ENCODE measurements at regions not wholly inside any gene's neighbourhood (a gene's known extent, or its start where the extent isn't known, plus 50 kb on each side); places are given as distances from the start of the nearest gene placed in this dataset.

- no peak for DNase-seq
Observed at GRCh38 chr6:108751851-108752732, 96.1 kb upstream of the ARMC2 start.

DNA sequence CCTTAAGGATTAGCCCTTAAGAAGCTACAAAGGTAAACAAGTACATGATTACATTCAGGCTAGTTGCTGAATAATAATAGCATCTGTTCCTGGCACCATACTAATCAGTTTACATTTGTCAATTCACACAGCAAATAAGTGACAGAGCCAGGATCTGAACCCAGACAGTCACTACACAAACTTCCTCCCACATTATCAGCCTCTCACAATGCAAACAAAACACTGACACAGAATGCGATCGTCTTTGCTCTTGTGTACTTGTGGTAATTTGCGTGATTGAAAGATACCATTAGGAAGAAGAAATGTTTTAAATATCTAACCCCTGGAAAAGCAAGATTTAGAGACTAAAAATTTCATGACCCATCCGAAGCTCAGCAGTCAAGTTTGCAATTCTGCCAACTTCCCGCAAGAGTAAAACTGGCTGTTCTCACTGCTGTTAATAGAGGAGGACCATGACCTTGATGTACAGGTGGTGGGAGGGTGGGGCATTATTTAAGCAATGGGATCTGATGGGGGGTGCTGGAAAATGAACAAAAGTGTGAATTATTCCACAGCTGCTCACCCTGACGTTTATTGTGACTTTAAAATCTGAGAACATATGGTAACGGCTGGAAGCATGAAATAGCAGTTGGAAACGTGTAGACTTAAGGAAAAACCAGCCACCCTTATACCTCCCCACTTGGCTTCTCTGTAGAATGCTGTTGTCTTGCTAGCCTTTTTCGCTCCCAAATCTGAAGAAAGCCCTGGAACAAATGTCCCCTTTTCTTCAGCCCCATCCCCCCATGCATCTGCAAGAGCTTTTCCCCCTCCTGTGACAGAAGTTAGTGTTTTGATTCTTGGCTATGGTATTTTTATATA lies 95.3 kb upstream of the ARMC2 start:
- no peak for DNase-seq

GRCh38 chr6:108755257-108756240 lies 92.7 kb upstream of the ARMC2 start:
- no peak for DNase-seq

DNA sequence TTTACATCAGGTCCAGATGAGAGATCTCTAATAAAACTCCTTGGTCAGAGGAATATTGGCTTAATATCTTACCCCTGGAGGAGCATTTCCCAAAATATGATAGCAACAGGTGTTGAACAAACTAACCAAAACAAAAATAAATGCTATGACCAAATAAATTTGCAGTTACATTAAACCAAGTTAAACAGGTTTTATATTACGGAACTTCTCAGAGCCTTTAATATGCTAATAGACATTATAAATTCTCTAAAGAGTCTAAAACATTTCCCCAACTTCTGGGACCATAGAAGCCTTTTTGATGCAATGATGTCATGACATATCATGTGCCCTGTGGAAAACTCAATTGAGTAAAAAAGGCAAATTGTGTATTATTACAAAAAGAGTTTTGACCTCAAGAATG lies 90.9 kb upstream of the ARMC2 start:
- DNase-seq, result no peak

- no peak for DNase-seq
Observed at GRCh38 chr6:108758884-108759283, 89.3 kb upstream of the ARMC2 start.

- no peak for DNase-seq
Observed at GRCh38 chr6:108760126-108761050, 87.8 kb upstream of the ARMC2 start.

- no peak for DNase-seq
Observed at GRCh38 chr6:108762394-108762793, 85.8 kb upstream of the ARMC2 start.

- DNase-seq, result no peak
Observed at GRCh38 chr6:108763931-108764579, 84.2 kb upstream of the ARMC2 start.

DNA sequence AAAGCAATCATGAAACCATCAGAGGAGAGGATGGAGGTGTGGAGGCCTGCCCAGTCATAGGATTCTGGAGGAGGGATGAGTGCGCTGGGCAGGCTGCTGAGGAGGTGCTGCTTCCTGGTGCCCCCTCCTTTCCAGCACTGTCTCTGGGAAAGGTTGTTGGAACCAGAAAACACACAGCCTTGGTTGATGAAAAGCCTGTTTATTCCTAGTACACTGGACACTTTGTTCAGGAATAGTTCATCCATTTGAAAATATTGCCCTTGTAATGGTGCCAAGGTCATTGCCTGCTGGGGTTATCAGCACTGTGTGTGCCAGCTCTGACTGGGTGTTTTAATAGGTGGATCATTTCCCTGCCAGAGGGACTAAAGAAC lies 83.7 kb upstream of the ARMC2 start:
- no peak for DNase-seq

- no peak for DNase-seq
Observed at GRCh38 chr6:108765495-108765894, 82.7 kb upstream of the ARMC2 start.

DNA sequence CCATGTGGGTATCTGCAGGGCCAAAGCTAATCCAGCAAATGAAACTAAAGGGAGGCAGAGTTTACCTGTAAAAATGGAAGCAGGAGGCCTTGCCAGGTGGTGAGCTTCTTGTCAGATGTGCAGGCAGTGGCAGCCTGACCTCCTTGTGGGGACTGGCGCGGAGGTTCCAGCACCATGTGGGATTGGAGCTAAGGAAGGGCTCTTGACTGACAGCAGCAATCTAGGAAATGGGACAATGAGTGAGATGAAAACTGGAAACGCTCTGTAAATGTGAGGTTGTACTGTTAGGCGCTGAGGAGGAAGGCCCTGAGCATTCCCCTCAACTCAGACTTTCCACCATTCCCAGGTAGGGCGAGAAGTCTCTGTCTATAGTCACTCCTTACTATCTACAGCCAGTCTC lies 81.8 kb upstream of the ARMC2 start:
- no peak for DNase-seq

DNA sequence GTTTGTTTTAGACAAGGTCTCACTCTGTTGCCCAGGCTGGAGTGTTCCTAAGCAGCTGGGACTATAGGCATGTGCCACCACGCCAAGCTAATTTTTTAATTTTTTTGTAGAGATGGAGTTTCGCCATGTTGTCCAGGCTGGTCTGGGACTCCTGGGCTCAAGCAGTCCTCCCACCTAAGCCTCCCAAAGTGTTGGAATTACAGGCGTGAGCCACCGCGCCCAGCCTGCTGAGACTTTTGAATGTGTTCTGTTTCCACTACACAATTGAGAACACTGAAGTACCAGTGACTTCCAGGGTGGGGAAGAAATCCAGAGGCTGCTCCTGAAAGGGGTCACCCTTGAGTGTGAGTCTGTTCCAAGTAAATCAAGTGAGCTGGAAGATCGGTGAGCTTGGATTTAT lies 81.3 kb upstream of the ARMC2 start:
- DNase-seq, result no peak

DNA sequence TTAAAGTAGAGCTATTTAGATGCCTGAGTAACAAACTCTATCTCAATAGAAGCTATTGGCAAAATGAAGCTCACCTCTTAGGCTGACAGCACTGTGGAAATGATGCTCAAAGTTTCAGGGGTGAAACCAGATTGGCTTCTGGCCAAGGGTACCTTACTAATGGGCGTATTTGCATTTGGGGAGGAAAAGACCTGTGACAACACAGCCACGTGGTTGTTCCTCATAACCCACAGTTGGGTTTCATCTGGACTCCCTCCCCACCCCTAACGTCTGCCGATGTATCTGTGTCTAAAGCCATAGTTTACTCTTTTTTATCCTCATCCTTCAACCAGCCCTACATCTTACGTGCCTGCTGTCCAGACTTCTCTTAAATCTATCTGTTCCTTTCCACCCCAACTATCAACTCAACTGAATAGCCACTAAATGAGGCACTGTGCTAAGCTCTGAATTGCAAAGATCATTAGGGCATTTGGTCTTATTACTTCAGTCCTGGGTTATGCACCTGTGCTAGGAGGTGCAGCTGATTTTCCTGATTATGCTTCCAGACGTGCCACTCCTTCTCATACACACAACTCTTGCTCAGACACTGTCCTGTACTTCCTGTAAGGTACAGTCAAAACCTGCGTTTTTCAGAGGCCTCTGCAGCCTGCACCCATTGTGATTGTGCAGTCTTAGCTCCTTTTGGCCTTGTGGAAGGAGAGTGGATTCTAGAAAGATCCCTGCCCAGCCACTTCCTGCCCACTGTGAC lies 80.6 kb upstream of the ARMC2 start:
- no peak for DNase-seq

GRCh38 chr6:108768166-108768555 lies 80.1 kb upstream of the ARMC2 start:
- no peak for DNase-seq

DNA sequence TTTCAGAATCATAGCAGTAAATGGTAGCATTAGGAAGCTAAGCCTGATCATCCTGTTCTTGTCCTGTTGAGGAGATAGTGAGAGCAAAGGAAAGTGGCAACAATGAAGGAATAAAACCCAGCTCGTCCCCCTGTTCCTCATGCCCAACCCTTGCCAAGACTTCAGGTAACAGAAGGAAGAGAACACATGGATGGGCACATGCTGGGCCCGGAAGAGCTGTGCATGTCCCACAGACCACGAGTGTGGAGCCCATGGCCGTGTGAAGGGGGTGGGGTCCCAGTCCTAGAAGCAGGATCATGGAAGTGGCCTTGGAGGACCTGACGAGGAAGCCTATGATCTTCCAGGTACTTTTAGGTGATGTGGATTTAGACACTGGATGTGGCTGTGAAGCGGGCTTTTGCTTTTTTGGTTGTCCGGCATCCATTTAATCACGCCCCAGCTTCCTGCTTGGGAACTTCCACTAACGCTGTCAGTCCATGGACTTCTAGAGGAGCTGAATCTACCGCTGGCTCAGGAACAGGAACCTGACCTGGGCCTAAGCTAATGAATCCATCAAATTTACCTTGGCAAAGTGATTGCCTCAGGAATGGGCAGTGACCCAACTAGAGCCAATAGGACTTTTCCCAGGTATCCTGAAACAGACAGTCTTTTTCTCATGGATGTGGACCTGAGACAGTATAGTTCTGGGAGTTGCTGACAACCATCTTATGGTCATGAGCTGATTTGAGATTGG lies 79.3 kb upstream of the ARMC2 start:
- no peak for DNase-seq

DNA sequence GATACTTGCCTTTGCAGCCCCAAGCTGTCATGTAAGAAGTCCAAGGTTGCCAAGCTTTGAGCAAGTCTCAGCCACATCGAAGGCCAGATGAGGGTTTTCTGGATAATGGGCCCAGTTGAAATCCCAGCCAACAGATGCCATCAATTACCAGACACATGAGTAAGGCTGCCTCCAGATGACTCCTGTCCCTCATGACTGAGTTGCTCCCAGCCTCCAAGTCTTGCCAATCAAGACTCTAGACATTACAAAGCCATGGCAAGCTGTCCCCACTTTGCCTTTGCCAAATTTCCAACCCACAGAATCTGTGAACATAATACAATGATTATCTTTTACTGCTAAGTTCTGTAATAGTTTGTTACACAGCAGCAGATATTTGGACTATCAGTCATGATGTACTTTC lies 76.8 kb upstream of the ARMC2 start:
- DNase-seq, result no peak

DNA sequence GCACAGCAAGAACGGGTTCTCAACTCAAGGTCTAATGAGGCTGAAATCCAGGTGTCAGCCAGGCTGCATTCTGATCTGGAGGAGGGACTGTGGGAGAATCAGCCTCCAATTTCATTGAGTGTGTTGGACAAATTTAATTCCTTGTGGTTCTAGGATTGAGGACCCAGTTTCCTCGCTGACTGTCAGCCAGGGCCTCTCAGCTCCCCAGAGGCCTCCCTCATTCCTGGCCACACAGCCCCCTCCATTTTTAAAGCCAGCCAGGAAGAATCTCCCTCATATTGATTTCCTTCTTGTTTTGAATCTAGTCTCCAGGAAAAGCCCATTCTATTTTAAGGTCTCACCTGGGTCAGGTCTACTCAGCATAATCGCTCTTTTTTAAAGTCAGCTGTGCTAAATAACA lies 73.7 kb upstream of the ARMC2 start:
- DNase-seq, result no peak

DNA sequence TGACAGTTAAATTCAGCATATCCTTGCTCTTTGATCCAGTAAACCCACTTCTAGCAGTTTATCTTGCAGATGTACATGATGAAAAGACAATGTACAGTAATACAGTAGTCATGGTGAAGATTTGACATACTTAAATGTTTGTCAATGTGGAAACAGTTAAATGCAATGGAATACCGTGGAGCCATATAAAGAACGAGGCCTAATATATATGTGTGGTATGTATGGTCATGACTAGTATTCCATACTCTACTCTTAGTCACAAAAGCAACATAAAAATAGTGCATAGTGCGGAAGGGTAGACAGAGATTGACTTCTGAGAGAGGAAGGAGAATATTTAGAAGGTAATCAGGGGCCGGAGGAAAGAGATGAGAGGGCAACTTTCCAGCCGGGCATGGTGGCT lies 70.7 kb upstream of the ARMC2 start:
- no peak for DNase-seq
